GM18505 (cell line): ENCODE measurements at regions not wholly inside any gene's neighbourhood (a gene's known extent, or its start where the extent isn't known, plus 50 kb on each side); places are given as distances from the start of the nearest gene placed in this dataset.
"Not testable (repeated sequence)": the region's sequence is repeated elsewhere in the genome, so short reads cannot be mapped to it uniquely, and the experiment has no call there.

Experiments used
- ATAC-seq: cut with Tn5 transposase; IDR thresholded peaks from one replicate; pipeline ENCODE4 v1.9.1; 2021; ENCODE audit not compliant: unreplicated experiment

DNA sequence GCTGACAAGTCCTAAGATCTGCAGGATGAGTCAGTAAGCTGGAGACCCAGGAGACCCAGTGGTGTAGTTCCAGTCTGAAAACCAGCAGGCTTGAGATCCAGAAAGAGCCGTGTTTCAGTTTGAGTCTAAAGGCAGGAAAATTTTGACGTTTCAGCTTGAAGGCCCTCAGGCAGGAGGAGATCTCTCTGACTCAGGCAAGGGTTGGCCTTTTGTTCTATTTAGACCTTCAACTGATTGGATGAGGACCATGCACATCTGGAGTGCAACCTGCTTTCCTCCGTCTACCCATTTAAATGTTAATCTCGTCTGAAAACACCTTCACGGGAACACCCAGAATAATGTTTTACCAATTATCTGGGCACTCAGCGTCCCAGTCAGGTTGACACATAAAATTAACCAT, 69.5 kb downstream of the NPIPA7 start:
- ATAC-seq = not testable (repeated sequence)

- not testable (repeated sequence) for ATAC-seq
Observed at GRCh38 chr16:16449712-16450237, 70.8 kb downstream of the NPIPA7 start.

DNA sequence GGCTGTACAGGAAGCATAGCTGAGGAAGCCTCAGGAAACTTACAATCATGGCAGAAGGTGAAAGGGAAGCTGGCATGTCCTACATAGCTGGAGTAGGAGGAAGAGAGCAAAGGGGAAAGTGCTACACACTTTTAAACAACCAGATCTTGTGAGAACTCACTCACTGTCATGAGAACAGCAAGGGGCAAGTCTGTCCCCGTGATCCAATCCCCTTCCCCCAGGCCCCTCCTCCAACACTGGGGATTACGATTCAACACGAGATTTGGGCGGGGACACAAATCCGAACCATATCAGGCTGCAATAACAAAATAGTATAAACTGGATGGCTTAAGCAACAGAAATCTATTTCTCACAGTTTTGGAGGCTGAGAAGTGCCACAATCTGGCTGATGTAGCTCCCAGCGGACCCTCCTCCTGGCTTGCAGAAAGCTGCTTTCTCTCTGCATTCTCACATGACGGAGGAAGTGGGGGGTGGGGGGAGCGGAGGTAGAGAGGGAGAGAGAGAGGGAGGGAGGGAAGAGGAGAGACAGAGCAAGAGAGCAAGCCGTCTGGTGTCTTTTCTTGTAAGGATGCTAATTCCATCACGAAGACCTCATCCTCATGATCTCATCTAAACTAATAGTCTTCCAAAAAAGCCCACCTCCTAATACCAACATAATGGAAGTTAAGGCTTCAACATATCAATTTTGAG, 72.9 kb downstream of the NPIPA7 start:
- not testable (repeated sequence) for ATAC-seq

- ATAC-seq = not testable (repeated sequence)
Observed at GRCh38 chr16:16458579-16458978, 79.6 kb downstream of the NPIPA7 start.

- not testable (repeated sequence) for ATAC-seq
Observed at GRCh38 chr16:16463792-16464191, 84.9 kb downstream of the NPIPA7 start.

DNA sequence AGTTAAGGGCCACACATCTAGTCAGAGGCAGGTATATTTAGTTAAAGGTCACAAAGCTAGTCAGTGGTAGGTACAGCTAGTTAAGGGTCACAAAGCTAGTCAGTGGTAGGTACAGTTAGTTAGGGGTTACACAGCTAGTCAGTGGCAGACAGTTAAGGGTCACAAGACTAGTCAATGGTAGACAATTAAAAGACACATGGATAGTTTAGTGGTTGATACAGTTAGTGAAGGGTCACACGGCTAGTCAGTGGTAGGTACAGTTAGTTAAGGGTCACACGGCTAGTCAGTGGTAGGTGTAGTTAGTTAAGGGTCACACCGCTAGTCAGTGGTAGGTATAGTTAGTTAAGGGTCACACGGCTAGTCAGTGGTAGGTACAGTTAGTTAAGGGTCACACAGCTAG, 110.0 kb downstream of the NPIPA7 start:
- ATAC-seq = not testable (repeated sequence)

GRCh38 chr16:16489466-16489865, 110.5 kb downstream of the NPIPA7 start:
- ATAC-seq = not testable (repeated sequence)

DNA sequence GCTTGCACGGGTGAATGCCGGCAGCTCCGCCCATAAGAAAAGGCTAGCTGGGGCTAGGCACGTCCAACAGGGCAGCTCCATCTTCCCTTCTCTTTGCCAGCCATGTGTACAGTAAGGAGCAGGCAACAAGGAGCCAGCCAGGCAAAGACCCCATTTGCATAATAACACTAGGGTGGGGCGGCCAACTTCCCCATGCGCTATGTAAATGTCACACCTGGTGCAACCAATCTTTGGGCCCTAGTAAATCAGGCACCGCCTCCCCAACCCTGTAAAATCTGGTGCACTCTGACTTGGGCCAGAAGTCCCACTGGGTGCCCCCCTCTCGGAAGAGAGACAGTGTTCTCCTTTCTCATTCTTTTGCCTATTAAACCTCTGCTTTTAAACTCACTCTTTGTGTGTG, 115.2 kb downstream of the NPIPA7 start:
- ATAC-seq = not testable (repeated sequence)

GRCh38 chr16:16494998-16495397, 116.1 kb downstream of the NPIPA7 start:
- ATAC-seq = not testable (repeated sequence)

- not testable (repeated sequence) for ATAC-seq
Observed at GRCh38 chr16:16499875-16500274, 120.9 kb downstream of the NPIPA7 start.

DNA sequence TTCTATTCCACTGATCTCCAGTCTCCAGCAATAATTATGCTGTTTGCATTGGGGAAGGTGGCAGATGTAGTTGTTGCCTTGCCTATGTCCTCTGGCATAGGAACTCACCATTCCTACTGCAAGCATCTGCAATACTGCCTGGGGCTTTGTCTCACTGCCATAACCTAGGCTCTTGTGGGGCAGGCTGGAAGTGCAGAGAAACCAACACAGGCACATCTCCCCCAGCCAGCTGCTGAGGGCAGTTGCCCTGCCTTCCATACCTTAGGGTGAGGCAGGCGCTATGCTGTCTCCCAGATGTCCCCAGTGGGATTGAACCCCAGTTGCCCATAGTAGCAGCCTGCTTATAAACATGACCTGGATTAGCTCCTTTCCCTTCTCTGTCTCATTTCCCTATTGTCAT, 128.1 kb downstream of the NPIPA7 start:
- ATAC-seq = not testable (repeated sequence)

DNA sequence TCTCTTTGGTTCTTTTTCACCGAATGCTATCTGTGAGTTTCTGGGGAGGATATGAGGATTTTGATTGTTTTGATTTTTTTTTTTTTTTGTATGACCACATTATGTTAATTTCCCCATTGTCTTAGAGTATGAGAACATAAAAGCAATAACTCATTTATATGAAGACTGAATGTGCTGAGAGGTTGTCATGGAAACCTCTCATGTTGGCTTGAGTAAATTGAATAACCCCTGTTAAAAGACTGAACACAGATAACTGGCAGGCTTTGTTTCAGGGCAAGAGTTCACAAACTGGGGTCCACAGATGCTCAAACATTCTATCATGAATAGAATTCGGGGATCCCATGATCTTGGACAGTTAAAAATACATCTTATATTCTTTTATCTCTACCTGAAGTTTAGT, 129.4 kb downstream of the NPIPA7 start:
- not testable (repeated sequence) for ATAC-seq

DNA sequence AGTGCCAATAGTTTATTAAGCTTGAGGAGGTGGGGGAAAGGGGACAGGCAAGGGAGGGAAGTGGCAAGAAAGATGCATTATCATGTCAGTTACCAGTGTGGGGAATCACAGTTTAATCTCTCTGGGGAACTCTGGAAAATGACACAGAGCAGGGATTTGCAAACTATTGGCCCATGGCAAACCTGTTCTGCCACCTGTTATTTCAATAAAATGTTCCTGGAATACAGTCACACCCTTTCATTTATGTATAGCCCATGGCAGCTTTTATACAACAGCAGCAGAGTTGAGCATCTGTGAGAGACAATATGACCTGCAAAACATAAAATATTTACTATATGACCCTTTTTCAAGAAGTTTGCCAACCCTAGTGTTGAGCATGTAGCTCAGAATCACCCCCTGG, 140.5 kb downstream of the NPIPA7 start:
- ATAC-seq = not testable (repeated sequence)

- not testable (repeated sequence) for ATAC-seq
Observed at GRCh38 chr16:16521239-16522002, 142.5 kb downstream of the NPIPA7 start.

GRCh38 chr16:16526998-16527397, 148.1 kb downstream of the NPIPA7 start:
- ATAC-seq = not testable (repeated sequence)

DNA sequence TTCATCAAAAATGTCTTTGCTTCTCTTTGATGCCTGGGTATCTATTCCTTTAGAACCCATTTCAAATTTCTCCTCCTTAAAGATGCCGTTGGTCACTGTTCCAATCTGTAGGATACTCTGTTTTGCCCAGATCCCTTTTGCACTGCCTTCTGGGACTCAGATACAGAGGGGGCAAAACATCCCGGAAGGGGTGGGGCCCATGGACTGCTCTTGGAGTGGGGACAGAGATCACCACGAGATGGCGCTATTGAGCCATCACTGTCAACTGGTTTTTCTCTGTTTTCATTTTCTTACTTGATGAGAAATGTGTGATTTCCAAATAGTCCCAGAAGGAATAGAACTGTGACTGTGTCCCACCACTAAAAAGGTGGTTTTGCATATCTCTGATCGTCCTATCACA, 151.8 kb downstream of the NPIPA7 start:
- not testable (repeated sequence) for ATAC-seq

- ATAC-seq = not testable (repeated sequence)
Observed at GRCh38 chr16:16535565-16535964, 156.6 kb downstream of the NPIPA7 start.

- ATAC-seq = not testable (repeated sequence)
Observed at GRCh38 chr16:16536151-16536550, 157.2 kb downstream of the NPIPA7 start.

DNA sequence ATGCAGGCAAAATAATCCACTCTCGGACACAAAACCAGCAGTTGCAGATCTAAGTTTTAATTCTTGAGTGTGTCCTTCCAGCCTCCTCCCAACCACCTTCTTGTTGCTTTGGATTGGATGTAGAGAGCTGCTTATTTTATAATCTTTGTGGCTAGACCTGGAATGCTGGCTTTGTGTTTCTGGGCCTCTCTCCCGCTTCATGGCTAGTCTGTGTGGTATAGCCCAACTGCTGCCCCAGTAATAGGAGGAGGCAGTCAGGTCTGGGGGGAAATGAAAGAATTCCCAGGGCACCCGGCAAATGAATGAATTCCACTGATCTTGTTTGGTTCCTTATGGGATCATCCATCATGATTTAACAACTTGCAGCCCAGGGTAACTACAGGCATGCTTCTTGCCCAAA, 170.8 kb downstream of the NPIPA7 start:
- ATAC-seq = not testable (repeated sequence)

DNA sequence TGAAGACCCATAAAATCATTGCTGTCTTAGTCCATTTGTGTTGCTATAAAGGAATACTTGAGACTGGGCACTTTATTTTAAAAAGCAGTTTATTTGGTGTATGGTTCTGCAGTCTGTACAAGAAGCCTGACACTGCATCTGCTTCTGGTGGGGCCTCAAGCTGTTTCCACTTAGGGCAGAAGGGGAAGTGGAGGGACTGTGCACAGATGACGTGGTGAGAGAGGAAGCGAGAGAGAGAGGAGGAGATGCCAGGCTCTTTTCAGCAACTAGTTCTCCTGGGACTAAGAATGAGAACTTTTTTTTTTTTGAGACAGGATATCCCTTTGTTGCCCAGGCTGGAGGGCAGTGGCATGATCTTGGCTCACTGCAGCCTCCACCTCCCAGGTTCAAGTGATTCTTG, 171.9 kb downstream of the NPIPA7 start:
- ATAC-seq = not testable (repeated sequence)

DNA sequence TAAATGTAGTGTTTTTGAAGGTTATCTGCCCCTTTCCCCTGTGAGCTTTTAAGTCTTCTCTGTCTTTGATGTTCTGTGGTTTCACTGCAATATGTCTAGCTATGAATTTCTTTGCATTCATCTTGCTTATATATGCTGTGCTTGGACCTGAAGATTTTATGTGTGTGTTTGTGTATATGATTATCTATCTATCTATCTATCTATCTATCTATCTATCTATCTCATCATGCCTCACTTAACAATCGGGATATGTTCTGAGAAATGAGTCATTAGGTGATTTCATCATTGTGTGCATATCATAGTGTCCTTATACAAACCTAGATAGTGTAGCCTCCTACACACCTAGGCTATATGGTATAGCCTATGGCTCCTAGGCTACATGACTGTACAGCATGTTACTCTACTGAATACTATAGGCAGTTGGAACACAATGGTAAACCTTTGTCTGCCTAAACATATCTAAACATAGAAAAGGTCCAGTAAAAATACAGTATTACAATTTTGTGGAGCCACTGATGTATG, 173.9 kb downstream of the NPIPA7 start:
- ATAC-seq = not testable (repeated sequence)
